ENCODE measurements at regions not wholly inside any gene's neighbourhood (a gene's known extent, or its start where the extent isn't known, plus 50 kb on each side); places are given as distances from the start of the nearest gene placed in this dataset. TPM values are rescaled to one million over a fixed set of nuclear protein-coding genes. Genes with fewer than 3 reads are reported as not detected.
A peak's percentile ranks its signal among the peaks of the same experiment; 100 is the strongest.

DNA sequence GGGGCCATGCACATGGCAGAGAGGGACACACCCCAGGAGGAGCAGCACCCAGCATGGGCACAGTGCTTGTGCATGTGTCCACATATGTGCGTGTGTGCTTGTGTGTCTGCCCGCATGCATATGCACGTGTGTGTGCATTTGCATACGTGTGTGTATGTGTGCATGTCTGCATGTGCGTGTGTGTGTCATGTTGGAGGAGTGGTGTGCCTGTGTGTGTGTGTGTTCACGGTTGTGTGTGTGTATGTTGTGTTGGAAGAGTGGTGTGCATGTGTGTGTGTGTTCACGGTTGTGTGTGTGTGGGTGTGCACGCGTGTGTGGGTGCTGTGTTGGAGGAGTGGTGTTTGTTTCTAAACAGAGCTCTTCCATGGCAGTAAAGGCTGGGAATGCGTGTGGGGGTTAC is 50.7 kb upstream of the SLCO4A1 start:
- Histone ChIP-seq H3K36me3 (ENCODE audit: control insufficient read depth in 2 of 2, insufficient read depth in 2 of 2, low read length in 1 of 2) (no peaks in the 10 kb centered on the region), H3K79me2 (ENCODE audit: control insufficient read depth, insufficient read depth, low read length) (no peaks in the 10 kb centered on the region), H3K27me3 (replicated peaks in 1 of 2; ENCODE audit: control insufficient read depth in 2 of 2, insufficient read depth in 2 of 2, low read length in 1 of 2) (peaks cover 2 to 8% of the 10 kb centered on the region in 2 experiments; a peak in 3 of 4 replicates), H4K20me1 (ENCODE audit: control insufficient read depth, insufficient read depth) (no peaks in the 10 kb centered on the region), H3K27ac (ENCODE audit: control insufficient read depth, insufficient read depth) (no peak overlapping the region), H3K9me3 (replicated peaks; ENCODE audit: control insufficient read depth, insufficient read depth, low read length) (no peaks in the 10 kb centered on the region), H3K4me2 (ENCODE audit: control insufficient read depth, insufficient read depth) (no peak overlapping the region), H3K4me1 (ENCODE audit: control insufficient read depth, insufficient read depth, low read length) (no peaks in the 10 kb centered on the region), H3K4me3 (no peak overlapping the region), H2AFZ (ENCODE audit: control insufficient read depth, low read depth, low read length) (no peak overlapping the region), H3K9ac (ENCODE audit: control insufficient read depth, insufficient read depth, low read length) (no peak overlapping the region)
- WGBS (ENCODE audit: insufficient coverage, insufficient replicate concordance, low lambda C conversion rate, missing lambda C conversion rate): 43% methylated on average over 10 of the region's 10 CpGs
- intact Hi-C loops (cut with micrococcal nuclease; ENCODE audit: unreplicated experiment) (no loop called here), in situ Hi-C loops (cut with MboI) (no loop called here)
- ChIA-PET CTCF (no interaction called here), SMC1A (ENCODE audit: uncharacterized antibody, unreplicated experiment) (no interaction called here), RAD21 (ENCODE audit: unreplicated experiment) (no interaction called here), POLR2A (no interaction called here)
- DNase-seq (ENCODE audit: low read depth, low spot score): no peak
- no TSS peak for BruUV-seq (replicated peaks)
- TF ChIP-seq, protein P1, sequence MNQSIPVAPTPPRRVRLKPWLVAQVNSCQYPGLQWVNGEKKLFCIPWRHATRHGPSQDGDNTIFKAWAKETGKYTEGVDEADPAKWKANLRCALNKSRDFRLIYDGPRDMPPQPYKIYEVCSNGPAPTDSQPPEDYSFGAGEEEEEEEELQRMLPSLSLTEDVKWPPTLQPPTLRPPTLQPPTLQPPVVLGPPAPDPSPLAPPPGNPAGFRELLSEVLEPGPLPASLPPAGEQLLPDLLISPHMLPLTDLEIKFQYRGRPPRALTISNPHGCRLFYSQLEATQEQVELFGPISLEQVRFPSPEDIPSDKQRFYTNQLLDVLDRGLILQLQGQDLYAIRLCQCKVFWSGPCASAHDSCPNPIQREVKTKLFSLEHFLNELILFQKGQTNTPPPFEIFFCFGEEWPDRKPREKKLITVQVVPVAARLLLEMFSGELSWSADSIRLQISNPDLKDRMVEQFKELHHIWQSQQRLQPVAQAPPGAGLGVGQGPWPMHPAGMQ (IDR thresholded peaks at IDR 0.05; ENCODE audit: borderline replicate concordance): 0 out of 2 replicates have a peak, but pooled peaks have one; percentile 11
- TF ChIP-seq, protein P2, sequence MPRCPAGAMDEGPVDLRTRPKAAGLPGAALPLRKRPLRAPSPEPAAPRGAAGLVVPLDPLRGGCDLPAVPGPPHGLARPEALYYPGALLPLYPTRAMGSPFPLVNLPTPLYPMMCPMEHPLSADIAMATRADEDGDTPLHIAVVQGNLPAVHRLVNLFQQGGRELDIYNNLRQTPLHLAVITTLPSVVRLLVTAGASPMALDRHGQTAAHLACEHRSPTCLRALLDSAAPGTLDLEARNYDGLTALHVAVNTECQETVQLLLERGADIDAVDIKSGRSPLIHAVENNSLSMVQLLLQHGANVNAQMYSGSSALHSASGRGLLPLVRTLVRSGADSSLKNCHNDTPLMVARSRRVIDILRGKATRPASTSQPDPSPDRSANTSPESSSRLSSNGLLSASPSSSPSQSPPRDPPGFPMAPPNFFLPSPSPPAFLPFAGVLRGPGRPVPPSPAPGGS (IDR thresholded peaks at IDR 0.05; ENCODE audit: borderline replicate concordance, insufficient read depth, low read depth, low read length, poor library complexity, severe bottlenecking): peak; percentile 88
- TF ChIP-seq, protein P3, sequence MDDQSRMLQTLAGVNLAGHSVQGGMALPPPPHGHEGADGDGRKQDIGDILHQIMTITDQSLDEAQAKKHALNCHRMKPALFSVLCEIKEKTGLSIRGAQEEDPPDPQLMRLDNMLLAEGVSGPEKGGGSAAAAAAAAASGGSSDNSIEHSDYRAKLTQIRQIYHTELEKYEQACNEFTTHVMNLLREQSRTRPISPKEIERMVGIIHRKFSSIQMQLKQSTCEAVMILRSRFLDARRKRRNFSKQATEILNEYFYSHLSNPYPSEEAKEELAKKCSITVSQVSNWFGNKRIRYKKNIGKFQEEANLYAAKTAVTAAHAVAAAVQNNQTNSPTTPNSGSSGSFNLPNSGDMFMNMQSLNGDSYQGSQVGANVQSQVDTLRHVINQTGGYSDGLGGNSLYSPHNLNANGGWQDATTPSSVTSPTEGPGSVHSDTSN (IDR thresholded peaks at IDR 0.05; ENCODE audit: insufficient replicate concordance, low read depth, low read length): peak; percentile 54
- TF ChIP-seq, protein P4, sequence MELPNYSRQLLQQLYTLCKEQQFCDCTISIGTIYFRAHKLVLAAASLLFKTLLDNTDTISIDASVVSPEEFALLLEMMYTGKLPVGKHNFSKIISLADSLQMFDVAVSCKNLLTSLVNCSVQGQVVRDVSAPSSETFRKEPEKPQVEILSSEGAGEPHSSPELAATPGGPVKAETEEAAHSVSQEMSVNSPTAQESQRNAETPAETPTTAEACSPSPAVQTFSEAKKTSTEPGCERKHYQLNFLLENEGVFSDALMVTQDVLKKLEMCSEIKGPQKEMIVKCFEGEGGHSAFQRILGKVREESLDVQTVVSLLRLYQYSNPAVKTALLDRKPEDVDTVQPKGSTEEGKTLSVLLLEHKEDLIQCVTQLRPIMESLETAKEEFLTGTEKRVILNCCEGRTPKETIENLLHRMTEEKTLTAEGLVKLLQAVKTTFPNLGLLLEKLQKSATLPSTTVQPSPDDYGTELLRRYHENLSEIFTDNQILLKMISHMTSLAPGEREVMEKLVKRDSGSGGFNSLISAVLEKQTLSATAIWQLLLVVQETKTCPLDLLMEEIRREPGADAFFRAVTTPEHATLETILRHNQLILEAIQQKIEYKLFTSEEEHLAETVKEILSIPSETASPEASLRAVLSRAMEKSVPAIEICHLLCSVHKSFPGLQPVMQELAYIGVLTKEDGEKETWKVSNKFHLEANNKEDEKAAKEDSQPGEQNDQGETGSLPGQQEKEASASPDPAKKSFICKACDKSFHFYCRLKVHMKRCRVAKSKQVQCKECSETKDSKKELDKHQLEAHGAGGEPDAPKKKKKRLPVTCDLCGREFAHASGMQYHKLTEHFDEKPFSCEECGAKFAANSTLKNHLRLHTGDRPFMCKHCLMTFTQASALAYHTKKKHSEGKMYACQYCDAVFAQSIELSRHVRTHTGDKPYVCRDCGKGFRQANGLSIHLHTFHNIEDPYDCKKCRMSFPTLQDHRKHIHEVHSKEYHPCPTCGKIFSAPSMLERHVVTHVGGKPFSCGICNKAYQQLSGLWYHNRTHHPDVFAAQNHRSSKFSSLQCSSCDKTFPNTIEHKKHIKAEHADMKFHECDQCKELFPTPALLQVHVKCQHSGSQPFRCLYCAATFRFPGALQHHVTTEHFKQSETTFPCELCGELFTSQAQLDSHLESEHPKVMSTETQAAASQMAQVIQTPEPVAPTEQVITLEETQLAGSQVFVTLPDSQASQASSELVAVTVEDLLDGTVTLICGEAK (IDR thresholded peaks at IDR 0.05; ENCODE audit: borderline replicate concordance): no peak
- FAIRE-seq: no peak
- no peak for ATAC-seq

Small RNA genes in the stretch of these regions (microRNA-seq; reads per million reads assigned to microRNA genes)
- gene MIR1-1 (not detected), gene MIR133A2 (not detected)

Small RNA genes in the stretch of these regions (small RNA-seq; reads per million reads assigned to genes)
- gene MIR1-1: not detected

Measured in GM12878 (cell line).